ENCODE measurements at regions not wholly inside any gene's neighbourhood (a gene's known extent, or its start where the extent isn't known, plus 50 kb on each side); places are given as distances from the start of the nearest gene placed in this dataset.
A peak's percentile ranks its signal among the peaks of the same experiment; 100 is the strongest.

GRCh38 chr1:199932462-199932861 is 95.0 kb upstream of the NR5A2 start:
- TF ChIP-seq NFKBIZ (CRISPR knock-in tag; IDR thresholded peaks at IDR 0.05) (no peak), ATF4 (CRISPR knock-in tag; IDR thresholded peaks at IDR 0.05) (no peak), PBX3 (CRISPR knock-in tag; IDR thresholded peaks at IDR 0.05; ENCODE audit: borderline replicate concordance) (no peak), FOXK2 (IDR thresholded peaks at IDR 0.05) (no peak), THAP9 (CRISPR knock-in tag; IDR thresholded peaks at IDR 0.05; ENCODE audit: borderline replicate concordance) (no peak), KDM6A (CRISPR knock-in tag; IDR thresholded peaks at IDR 0.05; ENCODE audit: low read depth) (no peak), ZNF724P (CRISPR knock-in tag; IDR thresholded peaks at IDR 0.05; ENCODE audit: borderline replicate concordance) (no peak), HES4 (CRISPR knock-in tag; IDR thresholded peaks at IDR 0.05; ENCODE audit: borderline replicate concordance) (no peak), ASH2L (IDR thresholded peaks at IDR 0.05; ENCODE audit: insufficient read length, low read depth, low read length) (no peak), IRF2 (CRISPR knock-in tag; IDR thresholded peaks at IDR 0.05) (no peak), PHB2 (IDR thresholded peaks at IDR 0.05; ENCODE audit: partially characterized antibody) (no peak)
- in situ Hi-C loops (cut with HindIII; ENCODE audit: extremely low pct_ligation_motif_present, low pct_unique_long_range_greater_than_20kb) (no loop called here), intact Hi-C loops (cut with micrococcal nuclease; ENCODE audit: unreplicated experiment) (no loop called here)
- BruUV-seq (replicated peaks) = no TSS peak
- Histone ChIP-seq H3K27ac (ENCODE audit: extremely low read length, insufficient read depth, low read length) (no peak overlapping the region), H3K9ac (ENCODE audit: insufficient read depth, low read depth, low read length) (0 out of 2 replicates have a peak overlapping the region, but pooled peaks have one; percentile 21), H3K36me3 (replicated peaks in 1 of 2; ENCODE audit: control insufficient read depth in 1 of 2, insufficient read depth in 2 of 2, low read length in 2 of 2) (no peaks in the 10 kb centered on the region), H3K4me3 (replicated peaks in 1 of 3; ENCODE audit: insufficient read depth in 1 of 3, low read depth in 2 of 3, low read length in 3 of 3) (peak overlapping the region in 2 of 3 experiments; percentile 44 to 52; a peak in 4 of 6 replicates), H3K9me3 (ENCODE audit: low read length) (no peaks in the 10 kb centered on the region), H3K79me2 (ENCODE audit: insufficient read depth, low read length) (no peaks in the 10 kb centered on the region), H3K4me1 (ENCODE audit: insufficient read depth, low read length) (no peaks in the 10 kb centered on the region), H4K20me1 (ENCODE audit: insufficient read depth, low read length) (no peaks in the 10 kb centered on the region), H2AFZ (ENCODE audit: low read length) (peak overlapping the region; percentile 86), H3K4me2 (ENCODE audit: low read depth, low read length) (peak overlapping the region; percentile 59), H3K27me3 (ENCODE audit: control insufficient read depth in 1 of 2, insufficient read depth in 2 of 2, low read length in 2 of 2) (no peaks in the 10 kb centered on the region)
- POLR2A ChIA-PET = no interaction called here
- no peak for ATAC-seq
- DNase-seq (ENCODE audit: low spot score) = no peak
- FAIRE-seq = no peak
- 62% methylated on average over 2 of the region's 2 CpGs for WGBS (ENCODE audit: low lambda C conversion rate)
- CTCF ChIA-PET (ENCODE audit: low intra/inter-chr PET ratio, low total read pairs) = no interaction called here
